Activated T-cell treated with anti-CD3 and anti-CD28 coated beads, Interleukin-2, amount 50 U/mL, for 48 hours (primary cell): ENCODE measurements at regions not wholly inside any gene's neighbourhood (a gene's known extent, or its start where the extent isn't known, plus 50 kb on each side); places are given as distances from the start of the nearest gene placed in this dataset.

Source experiments
- DNase-seq, 2 experiments: peaks; one replicate each; pipeline ENCODE4 v3.0.0-alpha.2; 2020

- DNase-seq: no peak
These were observed 570.2 kb downstream of the UTRN start for GRCh38 chr6:144855375-144855774.

GRCh38 chr6:144855812-144856531 lies 570.8 kb downstream of the UTRN start:
- no peak for DNase-seq

GRCh38 chr6:144856622-144857021 lies 571.5 kb downstream of the UTRN start:
- no peak for DNase-seq

GRCh38 chr6:144857086-144857485 lies 572.0 kb downstream of the UTRN start:
- no peak for DNase-seq

GRCh38 chr6:144862769-144863168 lies 577.6 kb downstream of the UTRN start:
- no peak for DNase-seq

GRCh38 chr6:144867761-144868160 lies 582.6 kb downstream of the UTRN start:
- DNase-seq: no peak

- no peak for DNase-seq
These were observed 585.6 kb downstream of the UTRN start for GRCh38 chr6:144870782-144871181.

- no peak for DNase-seq
These were observed 588.7 kb downstream of the UTRN start for GRCh38 chr6:144873623-144874378.

- DNase-seq: no peak
These were observed 591.6 kb downstream of the UTRN start for GRCh38 chr6:144876689-144877088.

- no peak for DNase-seq
These were observed 592.0 kb downstream of the UTRN start for GRCh38 chr6:144877118-144877517.

GRCh38 chr6:144878577-144878976 lies 593.4 kb downstream of the UTRN start:
- DNase-seq: no peak

- DNase-seq: no peak
These were observed 594.3 kb downstream of the UTRN start for GRCh38 chr6:144879436-144879835.

GRCh38 chr6:144882425-144882824 lies 597.3 kb downstream of the UTRN start:
- no peak for DNase-seq

GRCh38 chr6:144883915-144884314 lies 598.8 kb downstream of the UTRN start:
- DNase-seq: no peak

GRCh38 chr6:144885817-144886216 lies 600.7 kb downstream of the UTRN start:
- DNase-seq: no peak

GRCh38 chr6:144886682-144887081 lies 601.5 kb downstream of the UTRN start:
- no peak for DNase-seq

- no peak for DNase-seq
These were observed 603.5 kb downstream of the UTRN start for GRCh38 chr6:144888621-144889020.

GRCh38 chr6:144893680-144894151 lies 608.6 kb downstream of the UTRN start:
- DNase-seq: no peak

- DNase-seq: no peak
These were observed 609.1 kb downstream of the UTRN start for GRCh38 chr6:144894240-144894639.

- DNase-seq: no peak
These were observed 610.5 kb downstream of the UTRN start for GRCh38 chr6:144895313-144896278.

GRCh38 chr6:144896289-144896688 lies 611.2 kb downstream of the UTRN start:
- DNase-seq: no peak

GRCh38 chr6:144896871-144897270 lies 611.7 kb downstream of the UTRN start:
- no peak for DNase-seq

- no peak for DNase-seq
These were observed 612.3 kb downstream of the UTRN start for GRCh38 chr6:144897441-144897921.
